ENCODE measurements at regions not wholly inside any gene's neighbourhood (a gene's known extent, or its start where the extent isn't known, plus 50 kb on each side); places are given as distances from the start of the nearest gene placed in this dataset.

GRCh38 chr5:1641560-1642166 lies 117.9 kb upstream of the LPCAT1 start (continued):
- TF ChIP-seq HMG20B (CRISPR knock-in tag; conservative IDR thresholded peaks at IDR 0.05) (no peak), ATF2 (CRISPR knock-in tag; IDR thresholded peaks at IDR 0.05) (no peak), MTERF4 (CRISPR knock-in tag; IDR thresholded peaks at IDR 0.05) (no peak), NFAT5 (CRISPR knock-in tag; IDR thresholded peaks at IDR 0.05) (no peak), ZNF280D (CRISPR knock-in tag; IDR thresholded peaks at IDR 0.05) (no peak), REXO4 (CRISPR knock-in tag; IDR thresholded peaks at IDR 0.05; ENCODE audit: borderline replicate concordance) (no peak), FOXA3 (CRISPR knock-in tag; IDR thresholded peaks at IDR 0.05) (peak; percentile 35; the same call in 1 of the 2 replicates), CTCF (CRISPR knock-in tag; IDR thresholded peaks at IDR 0.05) (peak; percentile 94), HOXD1 (CRISPR knock-in tag; IDR thresholded peaks at IDR 0.05) (no peak), ESRRA (CRISPR knock-in tag; IDR thresholded peaks at IDR 0.05; ENCODE audit: low read depth) (no peak), KDM5B (CRISPR knock-in tag; IDR thresholded peaks at IDR 0.05; ENCODE audit: borderline replicate concordance) (no peak), HNF4A (CRISPR knock-in tag; IDR thresholded peaks at IDR 0.05) (no peak), ETV5 (CRISPR knock-in tag; IDR thresholded peaks at IDR 0.05; ENCODE audit: borderline replicate concordance) (no peak), FUBP1 (CRISPR knock-in tag; IDR thresholded peaks at IDR 0.05; ENCODE audit: borderline replicate concordance) (no peak)

Measured in HepG2 (cell line).